PFSK-1 (cell line): ENCODE measurements at regions not wholly inside any gene's neighbourhood (a gene's known extent, or its start where the extent isn't known, plus 50 kb on each side); places are given as distances from the start of the nearest gene placed in this dataset.

Experiments
- FOXP2 ChIP-seq: optimal IDR thresholded peaks from 2 replicates; pipeline ENCODE3; 2011; ENCODE audit warnings: borderline replicate concordance, control low read depth, inconsistent platforms; ENCODE audit not compliant: insufficient read depth; ENCODE audit errors: extremely low read length, extremely low read depth
- POLR2AphosphoS5 ChIP-seq: IDR thresholded peaks from 2 replicates; pipeline ENCODE4 v1.6.1; 2012; ENCODE audit warnings: low read depth, mild to moderate bottlenecking, control low read depth, low read length, moderate library complexity
- REST ChIP-seq, 2 experiments: IDR thresholded peaks; 2 replicates each; pipeline versions ENCODE4 v1.6.1 to v1.8.0; 2011 to 2012; ENCODE audit warnings: low read depth in 2 of 2, low read length in 2 of 2, control low read depth in 1 of 2, inconsistent platforms in 1 of 2, mild to moderate bottlenecking in 1 of 2, moderate library complexity in 1 of 2; ENCODE audit not compliant: insufficient read depth in 1 of 2
- SIN3A ChIP-seq: IDR thresholded peaks from 2 replicates; pipeline ENCODE4 v1.6.1; 2012; ENCODE audit warnings: mild to moderate bottlenecking, low read length, moderate library complexity, borderline replicate concordance; ENCODE audit not compliant: insufficient read depth
- TAF1 ChIP-seq: IDR thresholded peaks from 2 replicates; pipeline ENCODE4 v1.6.1; 2012; ENCODE audit warnings: low read length, control low read depth, borderline replicate concordance; ENCODE audit not compliant: insufficient read depth

GRCh38 chr6:135784507-135784906 lies 67.0 kb upstream of the PDE7B start:
- TF ChIP-seq REST (IDR thresholded peaks at IDR 0.05; ENCODE audit: insufficient read depth in 1 of 2, low read depth in 2 of 2, low read length in 2 of 2) (no peak), POLR2AphosphoS5 (no peak), TAF1 (no peak), SIN3A (no peak), FOXP2 (no peak)

GRCh38 chr6:135789375-135790050 lies 62.0 kb upstream of the PDE7B start:
- no peak for TF ChIP-seq POLR2AphosphoS5
- no peak for TF ChIP-seq TAF1
- no peak for TF ChIP-seq SIN3A
- no peak for TF ChIP-seq REST (IDR thresholded peaks at IDR 0.05; ENCODE audit: insufficient read depth in 1 of 2, low read depth in 2 of 2, low read length in 2 of 2)
- TF ChIP-seq FOXP2, result no peak

- TF ChIP-seq POLR2AphosphoS5, result no peak
- no peak for TF ChIP-seq FOXP2
- TF ChIP-seq REST (IDR thresholded peaks at IDR 0.05; ENCODE audit: insufficient read depth in 1 of 2, low read depth in 2 of 2, low read length in 2 of 2), result no peak
- TF ChIP-seq SIN3A, result no peak
- TF ChIP-seq TAF1, result no peak
Measured at GRCh38 chr6:135791441-135791840, 60.1 kb upstream of the PDE7B start.

GRCh38 chr6:135796643-135797305 lies 54.7 kb upstream of the PDE7B start:
- TF ChIP-seq SIN3A (no peak), REST (IDR thresholded peaks at IDR 0.05; ENCODE audit: insufficient read depth in 1 of 2, low read depth in 2 of 2, low read length in 2 of 2) (no peak), FOXP2 (no peak), TAF1 (no peak), POLR2AphosphoS5 (no peak)
